Panc1 (cell line): ENCODE measurements at regions not wholly inside any gene's neighbourhood (a gene's known extent, or its start where the extent isn't known, plus 50 kb on each side); places are given as distances from the start of the nearest gene placed in this dataset.

Source experiments
- ATAC-seq: fragments of 200-7000 bp; cut with Tn5 transposase; 2 replicates; pipeline ENCODE4 v1.9.1; 2020; ENCODE audit warnings: mild to moderate bottlenecking, moderate library complexity
- BruUV-seq: library from RNA; stranded (reverse); fragments of 400-500 nt; replicated peaks from 2 replicates; lab custom pipeline; 2021; lab: Mats Ljungman, UMichigan
- CTCF ChIA-PET: fragments of 300-600 bp; sonication (Branson Sonifier 250); formaldehyde crosslinking; loops from one replicate; lab custom pipeline; 2022; ENCODE audit warnings: antibody characterized with exemption; lab: Charles Lee
- POLR2A ChIA-PET: fragments of 300-600 bp; sonication (Branson Sonifier 250); formaldehyde crosslinking; loops from one replicate; lab custom pipeline; 2022; ENCODE audit warnings: antibody characterized with exemption; lab: Charles Lee
- DNase-seq: peaks from one replicate; pipeline ENCODE4 v3.0.0-alpha.2; 2010; ENCODE audit warnings: low read depth, low spot score
- H3K27ac ChIP-seq: 2 replicates; pipeline ENCODE4 v1.5.1; 2011; ENCODE audit warnings: mild to moderate bottlenecking, low read length, inconsistent platforms
- H3K27me3 ChIP-seq: fragments of 200-500 bp; sonication (Bioruptor generic); 2 replicates; pipeline ENCODE4 v1.6.0; 2014; ENCODE audit warnings: low read length, inconsistent platforms; ENCODE audit not compliant: control insufficient read depth, insufficient read depth
- H3K36me3 ChIP-seq: fragments of 200-500 bp; sonication (Bioruptor generic); 2 replicates; pipeline ENCODE4 v1.5.1; 2014; ENCODE audit warnings: inconsistent platforms, mild to moderate bottlenecking, low read length, moderate library complexity; ENCODE audit not compliant: control insufficient read depth, insufficient read depth
- H3K4me1 ChIP-seq: 2 replicates; pipeline ENCODE4 v1.5.1; 2011; ENCODE audit warnings: inconsistent platforms, mild to moderate bottlenecking, low read length, moderate library complexity; ENCODE audit not compliant: control insufficient read depth, insufficient read depth
- H3K4me3 ChIP-seq, 2 experiments: 2 replicates each; pipeline ENCODE4 v1.5.1; 2011 to 2012; ENCODE audit warnings: low read depth in 2 of 2, low read length in 2 of 2, mild to moderate bottlenecking in 2 of 2, inconsistent platforms in 1 of 2, moderate library complexity in 1 of 2
- H3K9me3 ChIP-seq: fragments of 200-500 bp; sonication (Bioruptor generic); 2 replicates; pipeline ENCODE4 v1.5.1; 2014; ENCODE audit warnings: low read depth, mild to moderate bottlenecking, inconsistent platforms, low read length, moderate library complexity; ENCODE audit not compliant: control insufficient read depth, insufficient read depth
- POLR2AphosphoS5 ChIP-seq: IDR thresholded peaks from 2 replicates; pipeline ENCODE4 v1.6.1; 2012; ENCODE audit warnings: mild to moderate bottlenecking, low read depth, low read length, moderate library complexity
- REST ChIP-seq, 2 experiments: IDR thresholded peaks; 2 replicates each; pipeline ENCODE4 v1.6.1; 2011 to 2012; ENCODE audit warnings: low read depth in 2 of 2, control low read depth in 1 of 2, low read length in 1 of 2, mild to moderate bottlenecking in 1 of 2, moderate library complexity in 1 of 2; ENCODE audit not compliant: insufficient read depth in 1 of 2
- SIN3A ChIP-seq: IDR thresholded peaks from 2 replicates; pipeline ENCODE4 v1.6.1; 2012; ENCODE audit warnings: low read depth, mild to moderate bottlenecking, low read length, moderate library complexity, borderline replicate concordance; ENCODE audit not compliant: insufficient read depth
- TCF7L2 ChIP-seq: IDR thresholded peaks from 2 replicates; pipeline ENCODE4 v1.6.1; 2011; ENCODE audit warnings: mild to moderate bottlenecking, low read depth, low read length, inconsistent platforms
- in situ Hi-C: cut with HindIII; loops from 2 replicates; pipeline ENCODE4 v1.10.0; 2016; ENCODE audit warnings: low sequenced_read_pairs, low pct_unique_long_range_greater_than_20kb
- intact Hi-C: fragments of 100-400 bp; cut with micrococcal nuclease; formaldehyde crosslinking; loops from one replicate; pipeline ENCODE4 v1.10.0; 2022; ENCODE audit not compliant: unreplicated experiment
- TF ChIP-seq, protein P1 (sequence below): fragments of 450-650 bp; IDR thresholded peaks from 2 replicates; pipeline ENCODE4 v1.5.1; 2017; ENCODE audit warnings: mild to moderate bottlenecking

DNA sequence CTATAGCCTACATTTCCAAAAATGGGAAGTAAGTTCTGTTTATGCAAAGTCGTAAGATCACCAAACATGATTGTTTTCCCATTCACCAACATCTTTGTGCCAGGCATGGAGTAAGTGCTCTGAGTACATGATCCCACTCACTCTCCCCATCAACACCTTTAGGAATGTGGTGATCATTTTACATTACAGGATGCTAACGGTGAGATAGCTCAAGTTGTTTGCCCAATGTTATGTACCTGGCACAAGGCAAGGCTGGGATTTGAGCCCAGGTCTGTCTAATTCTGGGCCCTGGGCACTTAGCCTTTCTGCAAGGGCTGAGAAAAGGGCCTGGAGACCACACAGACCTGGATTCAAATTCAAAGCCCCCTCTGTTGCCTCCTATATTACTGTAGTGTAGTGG is 581.7 kb upstream of the CFAP20DC start:
- no peak overlapping the region for H3K4me3 ChIP-seq
- CTCF ChIA-PET = no interaction called here
- ATAC-seq = no peak
- no peak overlapping the region for H3K27ac ChIP-seq
- POLR2A ChIA-PET = no interaction called here
- TF ChIP-seq POLR2AphosphoS5 (no peak), TCF7L2 (no peak), REST (IDR thresholded peaks at IDR 0.05; ENCODE audit: insufficient read depth in 1 of 2, low read depth in 2 of 2, low read length in 1 of 2) (no peak), SIN3A (no peak)
- TF ChIP-seq, protein P1, sequence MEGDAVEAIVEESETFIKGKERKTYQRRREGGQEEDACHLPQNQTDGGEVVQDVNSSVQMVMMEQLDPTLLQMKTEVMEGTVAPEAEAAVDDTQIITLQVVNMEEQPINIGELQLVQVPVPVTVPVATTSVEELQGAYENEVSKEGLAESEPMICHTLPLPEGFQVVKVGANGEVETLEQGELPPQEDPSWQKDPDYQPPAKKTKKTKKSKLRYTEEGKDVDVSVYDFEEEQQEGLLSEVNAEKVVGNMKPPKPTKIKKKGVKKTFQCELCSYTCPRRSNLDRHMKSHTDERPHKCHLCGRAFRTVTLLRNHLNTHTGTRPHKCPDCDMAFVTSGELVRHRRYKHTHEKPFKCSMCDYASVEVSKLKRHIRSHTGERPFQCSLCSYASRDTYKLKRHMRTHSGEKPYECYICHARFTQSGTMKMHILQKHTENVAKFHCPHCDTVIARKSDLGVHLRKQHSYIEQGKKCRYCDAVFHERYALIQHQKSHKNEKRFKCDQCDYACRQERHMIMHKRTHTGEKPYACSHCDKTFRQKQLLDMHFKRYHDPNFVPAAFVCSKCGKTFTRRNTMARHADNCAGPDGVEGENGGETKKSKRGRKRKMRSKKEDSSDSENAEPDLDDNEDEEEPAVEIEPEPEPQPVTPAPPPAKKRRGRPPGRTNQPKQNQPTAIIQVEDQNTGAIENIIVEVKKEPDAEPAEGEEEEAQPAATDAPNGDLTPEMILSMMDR = no peak
- no peaks in the 10 kb centered on the region for H3K4me1 ChIP-seq
- H3K27me3 ChIP-seq = no peaks in the 10 kb centered on the region
- intact Hi-C loops (no loop called here), in situ Hi-C loops (no loop called here)
- H3K9me3 ChIP-seq = no peaks in the 10 kb centered on the region
- DNase-seq = no peak
- H3K36me3 ChIP-seq = no peaks in the 10 kb centered on the region
- no TSS peak for BruUV-seq

DNA sequence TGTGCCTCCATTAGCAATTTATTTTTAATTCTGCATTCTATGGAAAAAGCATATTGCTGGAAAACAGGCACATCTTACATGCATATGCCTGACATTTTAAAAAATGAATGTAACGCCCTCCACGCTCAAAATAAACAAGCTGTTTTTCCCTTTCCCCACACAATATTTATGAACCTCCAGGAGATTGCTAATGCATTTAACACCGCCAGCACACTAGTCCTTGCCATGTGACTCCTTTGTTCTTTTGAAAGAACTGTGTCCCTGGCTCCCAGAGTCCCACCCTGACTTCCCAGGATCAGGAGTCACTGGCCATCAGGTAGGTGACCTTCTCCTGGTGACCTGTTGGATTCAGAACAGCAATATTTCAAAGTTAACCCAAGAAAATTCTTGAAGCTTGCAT is 571.2 kb upstream of the CFAP20DC start:
- no peak overlapping the region for H3K27ac ChIP-seq
- POLR2A ChIA-PET = no interaction called here
- ATAC-seq (no peak), DNase-seq (no peak)
- H3K9me3 ChIP-seq = no peaks in the 10 kb centered on the region
- TF ChIP-seq SIN3A (no peak), REST (IDR thresholded peaks at IDR 0.05; ENCODE audit: insufficient read depth in 1 of 2, low read depth in 2 of 2, low read length in 1 of 2) (no peak)
- CTCF ChIA-PET = no interaction called here
- H3K36me3 ChIP-seq = no peaks in the 10 kb centered on the region
- intact Hi-C loops = no loop called here
- in situ Hi-C loops = no loop called here
- H3K27me3 ChIP-seq = no peaks in the 10 kb centered on the region
- BruUV-seq = no TSS peak
- no peak overlapping the region for H3K4me3 ChIP-seq
- no peaks in the 10 kb centered on the region for H3K4me1 ChIP-seq
